ENCODE measurements at regions not wholly inside any gene's neighbourhood (a gene's known extent, or its start where the extent isn't known, plus 50 kb on each side); places are given as distances from the start of the nearest gene placed in this dataset.

GRCh38 chr3:36221975-36222374 lies 158.3 kb upstream of the STAC start:
- no peak for TF ChIP-seq EZH2 (optimal IDR thresholded peaks at IDR 0.05; ENCODE audit: low read depth, low read length)
- no peak for TF ChIP-seq EZH2phosphoT487 (IDR thresholded peaks at IDR 0.05; ENCODE audit: low read length)
- TF ChIP-seq CTCF (IDR thresholded peaks at IDR 0.05; ENCODE audit: low read length): no peak
- Histone ChIP-seq H3K27me3 (replicated peaks; ENCODE audit: insufficient read depth, low read length) (no peaks in the 10 kb centered on the region), H3K36me3 (replicated peaks; ENCODE audit: insufficient read depth, low read length) (no peaks in the 10 kb centered on the region), H3K4me2 (ENCODE audit: low read depth, low read length) (no peak overlapping the region), H3K27ac (ENCODE audit: low read length) (no peak overlapping the region), H3K79me2 (ENCODE audit: low read length) (no peaks in the 10 kb centered on the region), H4K20me1 (ENCODE audit: insufficient read depth, low read length) (no peaks in the 10 kb centered on the region), H2AFZ (ENCODE audit: low read length) (no peak overlapping the region), H3K9me3 (replicated peaks; ENCODE audit: insufficient read depth, low read length) (no peaks in the 10 kb centered on the region), H3K9ac (ENCODE audit: low read length) (no peak overlapping the region), H3K4me1 (ENCODE audit: low read length) (no peaks in the 10 kb centered on the region), H3K4me3 (ENCODE audit: low read length) (no peak overlapping the region), H3K9me2 (replicated peaks; ENCODE audit: insufficient read depth, low read length) (no peaks in the 10 kb centered on the region), H3F3A (ENCODE audit: insufficient read depth, low read length) (no peaks in the 10 kb centered on the region)
- DNase-seq: no peak

GRCh38 chr3:36227980-36228379 lies 152.3 kb upstream of the STAC start:
- no peaks in the 10 kb centered on the region for H3K9me3 ChIP-seq (replicated peaks; ENCODE audit: insufficient read depth, low read length)
- no peak overlapping the region for H3K27ac ChIP-seq (ENCODE audit: low read length)
- H3K4me3 ChIP-seq (ENCODE audit: low read length): no peak overlapping the region
- H3K27me3 ChIP-seq (replicated peaks; ENCODE audit: insufficient read depth, low read length): no peaks in the 10 kb centered on the region
- H3K79me2 ChIP-seq (ENCODE audit: low read length): no peaks in the 10 kb centered on the region
- no peak overlapping the region for H3K4me2 ChIP-seq (ENCODE audit: low read depth, low read length)
- H3K9ac ChIP-seq (ENCODE audit: low read length): no peak overlapping the region
- no peaks in the 10 kb centered on the region for H3F3A ChIP-seq (ENCODE audit: insufficient read depth, low read length)
- H3K9me2 ChIP-seq (replicated peaks; ENCODE audit: insufficient read depth, low read length): no peaks in the 10 kb centered on the region
- TF ChIP-seq CTCF (IDR thresholded peaks at IDR 0.05; ENCODE audit: low read length): no peak
- TF ChIP-seq EZH2 (optimal IDR thresholded peaks at IDR 0.05; ENCODE audit: low read depth, low read length): no peak
- no peak for TF ChIP-seq EZH2phosphoT487 (IDR thresholded peaks at IDR 0.05; ENCODE audit: low read length)
- no peaks in the 10 kb centered on the region for H3K36me3 ChIP-seq (replicated peaks; ENCODE audit: insufficient read depth, low read length)
- H4K20me1 ChIP-seq (ENCODE audit: insufficient read depth, low read length): no peaks in the 10 kb centered on the region
- DNase-seq: no peak
- H3K4me1 ChIP-seq (ENCODE audit: low read length): no peaks in the 10 kb centered on the region
- no peak overlapping the region for H2AFZ ChIP-seq (ENCODE audit: low read length)

- H3K9me3 ChIP-seq (replicated peaks; ENCODE audit: insufficient read depth, low read length): no peaks in the 10 kb centered on the region
- H3F3A ChIP-seq (ENCODE audit: insufficient read depth, low read length): no peaks in the 10 kb centered on the region
- H3K27ac ChIP-seq (ENCODE audit: low read length): no peak overlapping the region
- DNase-seq: no peak
- no peaks in the 10 kb centered on the region for H4K20me1 ChIP-seq (ENCODE audit: insufficient read depth, low read length)
- no peaks in the 10 kb centered on the region for H3K4me1 ChIP-seq (ENCODE audit: low read length)
- TF ChIP-seq EZH2phosphoT487 (IDR thresholded peaks at IDR 0.05; ENCODE audit: low read length): no peak
- no peak for TF ChIP-seq EZH2 (optimal IDR thresholded peaks at IDR 0.05; ENCODE audit: low read depth, low read length)
- H3K27me3 ChIP-seq (replicated peaks; ENCODE audit: insufficient read depth, low read length): no peaks in the 10 kb centered on the region
- H3K4me3 ChIP-seq (ENCODE audit: low read length): no peak overlapping the region
- no peak overlapping the region for H3K9ac ChIP-seq (ENCODE audit: low read length)
- no peak overlapping the region for H2AFZ ChIP-seq (ENCODE audit: low read length)
- no peaks in the 10 kb centered on the region for H3K79me2 ChIP-seq (ENCODE audit: low read length)
- no peak overlapping the region for H3K4me2 ChIP-seq (ENCODE audit: low read depth, low read length)
- H3K9me2 ChIP-seq (replicated peaks; ENCODE audit: insufficient read depth, low read length): no peaks in the 10 kb centered on the region
- no peaks in the 10 kb centered on the region for H3K36me3 ChIP-seq (replicated peaks; ENCODE audit: insufficient read depth, low read length)
These were observed 150.8 kb upstream of the STAC start for GRCh38 chr3:36229496-36229895.

GRCh38 chr3:36232797-36233489 lies 147.4 kb upstream of the STAC start:
- no peak overlapping the region for H3K9ac ChIP-seq (ENCODE audit: low read length)
- no peaks in the 10 kb centered on the region for H3F3A ChIP-seq (ENCODE audit: insufficient read depth, low read length)
- no peak for DNase-seq
- H3K36me3 ChIP-seq (replicated peaks; ENCODE audit: insufficient read depth, low read length): no peaks in the 10 kb centered on the region
- H3K4me1 ChIP-seq (ENCODE audit: low read length): no peaks in the 10 kb centered on the region
- no peaks in the 10 kb centered on the region for H3K79me2 ChIP-seq (ENCODE audit: low read length)
- H3K4me2 ChIP-seq (ENCODE audit: low read depth, low read length): no peak overlapping the region
- H3K9me2 ChIP-seq (replicated peaks; ENCODE audit: insufficient read depth, low read length): no peaks in the 10 kb centered on the region
- H3K27me3 ChIP-seq (replicated peaks; ENCODE audit: insufficient read depth, low read length): no peaks in the 10 kb centered on the region
- H3K4me3 ChIP-seq (ENCODE audit: low read length): no peak overlapping the region
- no peak overlapping the region for H3K27ac ChIP-seq (ENCODE audit: low read length)
- no peak overlapping the region for H2AFZ ChIP-seq (ENCODE audit: low read length)
- no peaks in the 10 kb centered on the region for H3K9me3 ChIP-seq (replicated peaks; ENCODE audit: insufficient read depth, low read length)
- no peak for TF ChIP-seq EZH2phosphoT487 (IDR thresholded peaks at IDR 0.05; ENCODE audit: low read length)
- no peak for TF ChIP-seq CTCF (IDR thresholded peaks at IDR 0.05; ENCODE audit: low read length)
- TF ChIP-seq EZH2 (optimal IDR thresholded peaks at IDR 0.05; ENCODE audit: low read depth, low read length): no peak
- no peaks in the 10 kb centered on the region for H4K20me1 ChIP-seq (ENCODE audit: insufficient read depth, low read length)
